ENCODE measurements at regions not wholly inside any gene's neighbourhood (a gene's known extent, or its start where the extent isn't known, plus 50 kb on each side); places are given as distances from the start of the nearest gene placed in this dataset.

- no peak for DNase-seq (ENCODE audit: low read depth, low spot score)
- Histone ChIP-seq H3K9me1 (replicated peaks; ENCODE audit: control insufficient read depth, extremely low read depth, insufficient read depth, low read length) (no peaks in the 10 kb centered on the region), H4K20me1 (replicated peaks; ENCODE audit: control insufficient read depth, extremely low read depth, insufficient read depth, low read length) (no peaks in the 10 kb centered on the region), H3K36me3 (ENCODE audit: control insufficient read depth in 2 of 2, extremely low read depth in 1 of 2, insufficient read depth in 2 of 2, low read length in 2 of 2) (no peaks in the 10 kb centered on the region), H2AFZ (ENCODE audit: low read depth, low read length) (no peak overlapping the region), H3K79me2 (ENCODE audit: control insufficient read depth, insufficient read depth, low read length) (no peaks in the 10 kb centered on the region), H3K4me2 (ENCODE audit: insufficient read depth, low read length) (no peak overlapping the region), H3K27ac (ENCODE audit: insufficient read depth, low read depth, low read length) (no peak overlapping the region), H3K27me3 (ENCODE audit: control insufficient read depth in 2 of 2, insufficient read depth in 2 of 2, low read length in 2 of 2) (no peaks in the 10 kb centered on the region), H3K9me3 (replicated peaks; ENCODE audit: control insufficient read depth, insufficient read depth, low read length) (no peaks in the 10 kb centered on the region), H3K4me3 (replicated peaks in 1 of 3; ENCODE audit: insufficient read depth in 1 of 3, low read depth in 1 of 3, low read length in 3 of 3) (no peak overlapping the region), H3K4me1 (ENCODE audit: control insufficient read depth, extremely low read depth, insufficient read depth, low read length) (no peaks in the 10 kb centered on the region), H3K9ac (replicated peaks; ENCODE audit: extremely low read depth, insufficient read depth, low read length) (no peak overlapping the region)
- no peak for FAIRE-seq
- ChIA-PET CTCF (no interaction called here), POLR2A (no interaction called here)
- TF ChIP-seq MAX (IDR thresholded peaks at IDR 0.05; ENCODE audit: insufficient read depth, insufficient read length) (no peak), EZH2 (IDR thresholded peaks at IDR 0.05; ENCODE audit: borderline replicate concordance, low read depth, low read length, severe bottlenecking) (no peak), POLR2AphosphoS5 (IDR thresholded peaks at IDR 0.05; ENCODE audit: insufficient read depth, low read depth, low read length) (no peak), MYC (IDR thresholded peaks at IDR 0.05; ENCODE audit: low read depth, low read length) (no peak), FOS (IDR thresholded peaks at IDR 0.05; ENCODE audit: borderline replicate concordance, insufficient read depth, low read length) (no peak), GATA2 (IDR thresholded peaks at IDR 0.05; ENCODE audit: insufficient read depth, insufficient read length, low read depth, low read length) (no peak), POLR2A (IDR thresholded peaks at IDR 0.05; ENCODE audit: low read depth, low read length) (no peak), JUN (IDR thresholded peaks at IDR 0.05; ENCODE audit: borderline replicate concordance, insufficient read depth, insufficient read length, low read depth) (no peak)
- TF ChIP-seq, protein P1, sequence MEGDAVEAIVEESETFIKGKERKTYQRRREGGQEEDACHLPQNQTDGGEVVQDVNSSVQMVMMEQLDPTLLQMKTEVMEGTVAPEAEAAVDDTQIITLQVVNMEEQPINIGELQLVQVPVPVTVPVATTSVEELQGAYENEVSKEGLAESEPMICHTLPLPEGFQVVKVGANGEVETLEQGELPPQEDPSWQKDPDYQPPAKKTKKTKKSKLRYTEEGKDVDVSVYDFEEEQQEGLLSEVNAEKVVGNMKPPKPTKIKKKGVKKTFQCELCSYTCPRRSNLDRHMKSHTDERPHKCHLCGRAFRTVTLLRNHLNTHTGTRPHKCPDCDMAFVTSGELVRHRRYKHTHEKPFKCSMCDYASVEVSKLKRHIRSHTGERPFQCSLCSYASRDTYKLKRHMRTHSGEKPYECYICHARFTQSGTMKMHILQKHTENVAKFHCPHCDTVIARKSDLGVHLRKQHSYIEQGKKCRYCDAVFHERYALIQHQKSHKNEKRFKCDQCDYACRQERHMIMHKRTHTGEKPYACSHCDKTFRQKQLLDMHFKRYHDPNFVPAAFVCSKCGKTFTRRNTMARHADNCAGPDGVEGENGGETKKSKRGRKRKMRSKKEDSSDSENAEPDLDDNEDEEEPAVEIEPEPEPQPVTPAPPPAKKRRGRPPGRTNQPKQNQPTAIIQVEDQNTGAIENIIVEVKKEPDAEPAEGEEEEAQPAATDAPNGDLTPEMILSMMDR (IDR thresholded peaks at IDR 0.05; ENCODE audit: extremely low read depth in 1 of 2, insufficient read depth in 1 of 2, low read depth in 1 of 2, low read length in 2 of 2), result no peak
- no TSS peak for BruUV-seq (replicated peaks)
- intact Hi-C loops (cut with micrococcal nuclease), result no loop called here
- dilution Hi-C loops (cut with MboI; ENCODE audit: extremely low pct_ligation_motif_present, low sequenced_read_pairs), result no loop called here
Observed at GRCh38 chr12:97335115-97335514, 127.5 kb upstream of the RMST start.
